Endothelial cell of umbilical vein (primary cell): ENCODE measurements at regions not wholly inside any gene's neighbourhood (a gene's known extent, or its start where the extent isn't known, plus 50 kb on each side); places are given as distances from the start of the nearest gene placed in this dataset.

Source experiments
- BruUV-seq: library from RNA; stranded (reverse); fragments of 400-500 nt; replicated peaks from 2 replicates; lab custom pipeline; 2021; lab: Mats Ljungman, UMichigan
- CTCF ChIA-PET: fragments of 300-600, 350-600 bp; sonication (Branson Sonifier 250); formaldehyde crosslinking; loops from one replicate; lab custom pipeline; 2021; ENCODE audit warnings: antibody characterized with exemption, inconsistent platforms; lab: Charles Lee
- POLR2A ChIA-PET: fragments of 300-600, 350-600 bp; sonication (Branson Sonifier 250); formaldehyde crosslinking; loops from one replicate; lab custom pipeline; 2021; ENCODE audit warnings: antibody characterized with exemption, inconsistent platforms; lab: Charles Lee
- DNase-seq: peaks from one replicate; pipeline ENCODE4 v3.0.0-alpha.2; 2011; ENCODE audit warnings: low read depth, low spot score
- FAIRE-seq: peaks from 2 replicates; lab custom pipeline; 2011; peaks lifted over from hg19 to GRCh38; lab: Jason Lieb, UNC
- H2AFZ ChIP-seq: 2 replicates; pipeline ENCODE4 v1.6.0; 2012; ENCODE audit warnings: low read depth, low read length, control low read depth, inconsistent platforms
- H3K27ac ChIP-seq: 2 replicates; pipeline ENCODE4 v1.5.1; 2011; ENCODE audit warnings: low read depth, mild to moderate bottlenecking, control low read depth, low read length, moderate library complexity; ENCODE audit not compliant: insufficient read depth
- H3K27me3 ChIP-seq, 2 experiments: 2 replicates each; pipeline versions ENCODE4 v1.6.0 to v1.6.1; 2011; ENCODE audit warnings: low read length in 2 of 2, mixed read lengths in 1 of 2; ENCODE audit not compliant: control insufficient read depth in 2 of 2, insufficient read depth in 2 of 2
- H3K36me3 ChIP-seq, 2 experiments: 2 replicates in 1 of 2; 3 replicates in 1 of 2; pipeline ENCODE4 v1.5.1; 2011; ENCODE audit warnings: low read length in 2 of 2, mild to moderate bottlenecking in 1 of 2, moderate library complexity in 1 of 2; ENCODE audit not compliant: control insufficient read depth in 2 of 2, insufficient read depth in 2 of 2; ENCODE audit errors: extremely low read depth in 1 of 2
- H3K4me1 ChIP-seq: 3 replicates; pipeline ENCODE4 v1.5.1; 2011; ENCODE audit warnings: mild to moderate bottlenecking, low read length; ENCODE audit not compliant: control insufficient read depth, insufficient read depth; ENCODE audit errors: extremely low read depth
- H3K4me2 ChIP-seq: 2 replicates; pipeline ENCODE4 v1.6.1; 2011; ENCODE audit warnings: low read length, control low read depth, mixed read lengths; ENCODE audit not compliant: insufficient read depth
- H3K4me3 ChIP-seq, 3 experiments: fragments of 200-600 bp in 1 of 3; sonication (generic), shearing (Covaris generic) in 1 of 3; replicated peaks in 1 of 3; 2 replicates each; pipeline ENCODE4 v1.5.1; 2011 to 2016; ENCODE audit warnings: control low read depth in 3 of 3, low read length in 3 of 3, mild to moderate bottlenecking in 2 of 3, inconsistent platforms in 1 of 3, low read depth in 1 of 3, moderate library complexity in 1 of 3; ENCODE audit not compliant: insufficient read depth in 1 of 3
- H3K79me2 ChIP-seq: 2 replicates; pipeline ENCODE4 v1.6.0; 2012; ENCODE audit warnings: low read length, inconsistent platforms; ENCODE audit not compliant: control insufficient read depth, insufficient read depth
- H3K9ac ChIP-seq: replicated peaks from 2 replicates; pipeline ENCODE3; 2011; ENCODE audit warnings: low read length, control low read depth; ENCODE audit not compliant: insufficient read depth; ENCODE audit errors: extremely low read depth
- H3K9me1 ChIP-seq: replicated peaks from 3 replicates; pipeline ENCODE4 v1.6.0; 2011; ENCODE audit warnings: mild to moderate bottlenecking, low read length; ENCODE audit not compliant: control insufficient read depth, insufficient read depth; ENCODE audit errors: extremely low read depth
- H3K9me3 ChIP-seq: replicated peaks from 2 replicates; pipeline ENCODE4 v1.5.1; 2012; ENCODE audit warnings: low read length, inconsistent platforms; ENCODE audit not compliant: control insufficient read depth, insufficient read depth
- H4K20me1 ChIP-seq: replicated peaks from 2 replicates; pipeline ENCODE3; 2011; ENCODE audit warnings: mild to moderate bottlenecking, low read length; ENCODE audit not compliant: control insufficient read depth, insufficient read depth; ENCODE audit errors: extremely low read depth
- EZH2 ChIP-seq: IDR thresholded peaks from 2 replicates; pipeline ENCODE4 v1.6.1; 2012; ENCODE audit warnings: borderline replicate concordance, low read depth, mild to moderate bottlenecking, moderate library complexity, low read length, inconsistent platforms; ENCODE audit not compliant: severe bottlenecking
- FOS ChIP-seq: IDR thresholded peaks from 2 replicates; pipeline ENCODE4 v1.6.1; 2011; ENCODE audit warnings: mild to moderate bottlenecking, low read length, moderate library complexity, borderline replicate concordance; ENCODE audit not compliant: insufficient read depth
- GATA2 ChIP-seq: IDR thresholded peaks from 2 replicates; pipeline ENCODE4 v1.7.0; 2011; ENCODE audit warnings: low read depth, mild to moderate bottlenecking, moderate library complexity, mixed read lengths, low read length; ENCODE audit not compliant: insufficient read length, insufficient read depth
- JUN ChIP-seq: IDR thresholded peaks from 2 replicates; pipeline ENCODE4 v1.6.1; 2011; ENCODE audit warnings: borderline replicate concordance, low read depth; ENCODE audit not compliant: insufficient read length, insufficient read depth
- MYC ChIP-seq: IDR thresholded peaks from one replicate; pipeline ENCODE4 v1.6.1; 2011; ENCODE audit warnings: mild to moderate bottlenecking, low read depth, low read length
- POLR2A ChIP-seq: IDR thresholded peaks from 2 replicates; pipeline ENCODE4 v1.6.1; 2012; ENCODE audit warnings: low read depth, mild to moderate bottlenecking, control low read depth, low read length
- POLR2AphosphoS5 ChIP-seq: IDR thresholded peaks from 2 replicates; pipeline ENCODE4 v1.6.1; 2012; ENCODE audit warnings: low read depth, mild to moderate bottlenecking, control low read depth, low read length, moderate library complexity; ENCODE audit not compliant: insufficient read depth
- dilution Hi-C: fragments of 300-500 bp; cut with MboI; formaldehyde crosslinking; loops from one replicate; pipeline ENCODE4 v1.15.0; 2019; ENCODE audit warnings: low sequenced_read_pairs; ENCODE audit not compliant: extremely low pct_ligation_motif_present
- intact Hi-C: fragments of 100-400 bp; cut with micrococcal nuclease; formaldehyde crosslinking; loops from one replicate; pipeline ENCODE4 v1.10.0; 2022
- TF ChIP-seq, protein P1 (sequence below): IDR thresholded peaks from 2 replicates; pipeline ENCODE4 v1.6.1; 2011; ENCODE audit not compliant: insufficient read depth, insufficient read length
- TF ChIP-seq, protein P2 (sequence below), 2 donors: IDR thresholded peaks; 1 replicate in 1 of 2; 2 replicates in 1 of 2; pipeline ENCODE4 v1.5.1; 2011; ENCODE audit warnings: low read length in 2 of 2, mild to moderate bottlenecking in 2 of 2, moderate library complexity in 2 of 2, control low read depth in 1 of 2, inconsistent platforms in 1 of 2, low read depth in 1 of 2; ENCODE audit not compliant: insufficient read depth in 1 of 2; ENCODE audit errors: extremely low read depth in 1 of 2

DNA sequence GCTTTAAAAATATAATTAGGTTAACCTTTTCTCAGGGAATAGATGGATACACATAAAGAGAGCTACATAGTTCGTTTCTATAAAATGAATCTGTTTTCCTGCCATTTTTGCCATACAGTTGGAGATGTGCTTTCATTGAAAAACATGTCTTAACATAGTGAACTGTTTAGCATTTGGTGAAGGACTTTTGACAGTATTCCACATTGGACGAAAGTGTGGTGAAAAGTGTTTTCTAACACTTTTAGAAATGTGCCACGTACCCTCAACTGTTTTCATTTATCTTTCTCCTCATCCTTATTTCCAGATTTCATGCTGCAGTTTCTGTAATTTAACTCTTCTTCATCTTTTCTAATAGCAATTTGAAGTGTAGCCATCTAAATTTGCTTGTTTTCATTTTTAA is 249.1 kb upstream of the MTNR1B start:
- FAIRE-seq (no peak), DNase-seq (no peak)
- Histone ChIP-seq H3K4me2 (no peak overlapping the region), H3K9me1 (no peaks in the 10 kb centered on the region), H3K79me2 (no peaks in the 10 kb centered on the region), H3K9me3 (peaks cover 3% of the 10 kb centered on the region), H3K9ac (no peak overlapping the region), H3K4me3 (no peak overlapping the region), H4K20me1 (no peaks in the 10 kb centered on the region), H3K36me3 (no peaks in the 10 kb centered on the region), H2AFZ (no peak overlapping the region), H3K4me1 (no peaks in the 10 kb centered on the region), H3K27ac (no peak overlapping the region), H3K27me3 (no peaks in the 10 kb centered on the region)
- TF ChIP-seq JUN, result no peak
- TF ChIP-seq, protein P1, sequence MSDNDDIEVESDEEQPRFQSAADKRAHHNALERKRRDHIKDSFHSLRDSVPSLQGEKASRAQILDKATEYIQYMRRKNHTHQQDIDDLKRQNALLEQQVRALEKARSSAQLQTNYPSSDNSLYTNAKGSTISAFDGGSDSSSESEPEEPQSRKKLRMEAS, result no peak
- intact Hi-C loops (no loop called here), dilution Hi-C loops (no loop called here)
- POLR2A ChIA-PET, result no interaction called here
- CTCF ChIA-PET, result no interaction called here
- BruUV-seq, result no TSS peak

DNA sequence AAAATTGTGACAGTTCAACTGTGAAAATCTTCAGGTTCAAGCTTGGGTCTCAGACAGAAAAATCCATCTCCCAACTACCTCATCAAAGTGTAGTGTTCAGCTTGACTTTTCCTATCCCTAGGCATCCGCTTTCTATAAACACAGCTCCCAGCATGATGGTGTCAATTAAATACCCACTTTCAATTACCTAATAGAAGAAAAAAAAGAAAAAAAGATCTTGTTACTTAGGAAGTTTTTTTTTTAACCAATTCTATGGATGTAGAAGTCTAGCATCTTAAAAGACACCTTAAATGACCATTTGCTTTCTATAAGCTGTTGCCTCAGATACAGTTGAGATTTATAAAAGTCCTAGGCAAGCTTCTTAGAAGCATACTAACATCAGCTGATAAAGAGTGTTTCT is 244.1 kb upstream of the MTNR1B start:
- Histone ChIP-seq H3K27ac (no peak overlapping the region), H3K4me1 (no peaks in the 10 kb centered on the region), H3K79me2 (no peaks in the 10 kb centered on the region), H3K36me3 (no peaks in the 10 kb centered on the region), H4K20me1 (no peaks in the 10 kb centered on the region), H3K27me3 (no peaks in the 10 kb centered on the region), H2AFZ (no peak overlapping the region), H3K9me3 (no peaks in the 10 kb centered on the region), H3K9me1 (no peaks in the 10 kb centered on the region), H3K4me2 (no peak overlapping the region), H3K4me3 (no peak overlapping the region), H3K9ac (no peak overlapping the region)
- ChIA-PET POLR2A (no interaction called here), CTCF (interaction anchor here (0.6 kb wide), 1 partner anchor 754 kb away, joined by 3 read pairs; no protein-coding TSS in a partner anchor)
- no TSS peak for BruUV-seq
- FAIRE-seq, result no peak
- intact Hi-C loops, result no loop called here
- dilution Hi-C loops, result no loop called here
- no peak for DNase-seq
- no peak for TF ChIP-seq FOS
- TF ChIP-seq, protein P2, sequence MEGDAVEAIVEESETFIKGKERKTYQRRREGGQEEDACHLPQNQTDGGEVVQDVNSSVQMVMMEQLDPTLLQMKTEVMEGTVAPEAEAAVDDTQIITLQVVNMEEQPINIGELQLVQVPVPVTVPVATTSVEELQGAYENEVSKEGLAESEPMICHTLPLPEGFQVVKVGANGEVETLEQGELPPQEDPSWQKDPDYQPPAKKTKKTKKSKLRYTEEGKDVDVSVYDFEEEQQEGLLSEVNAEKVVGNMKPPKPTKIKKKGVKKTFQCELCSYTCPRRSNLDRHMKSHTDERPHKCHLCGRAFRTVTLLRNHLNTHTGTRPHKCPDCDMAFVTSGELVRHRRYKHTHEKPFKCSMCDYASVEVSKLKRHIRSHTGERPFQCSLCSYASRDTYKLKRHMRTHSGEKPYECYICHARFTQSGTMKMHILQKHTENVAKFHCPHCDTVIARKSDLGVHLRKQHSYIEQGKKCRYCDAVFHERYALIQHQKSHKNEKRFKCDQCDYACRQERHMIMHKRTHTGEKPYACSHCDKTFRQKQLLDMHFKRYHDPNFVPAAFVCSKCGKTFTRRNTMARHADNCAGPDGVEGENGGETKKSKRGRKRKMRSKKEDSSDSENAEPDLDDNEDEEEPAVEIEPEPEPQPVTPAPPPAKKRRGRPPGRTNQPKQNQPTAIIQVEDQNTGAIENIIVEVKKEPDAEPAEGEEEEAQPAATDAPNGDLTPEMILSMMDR (IDR thresholded peaks at IDR 0.05; ENCODE audit: extremely low read depth in 1 of 2, insufficient read depth in 1 of 2, low read depth in 1 of 2, low read length in 2 of 2), result no peak
- TF ChIP-seq JUN, result no peak
- no peak for TF ChIP-seq GATA2
- TF ChIP-seq POLR2A, result no peak
- TF ChIP-seq EZH2, result no peak
- no peak for TF ChIP-seq MYC
- TF ChIP-seq, protein P1, result no peak
- no peak for TF ChIP-seq POLR2AphosphoS5
